HL-60 (cell line): ENCODE measurements at regions not wholly inside any gene's neighbourhood (a gene's known extent, or its start where the extent isn't known, plus 50 kb on each side); places are given as distances from the start of the nearest gene placed in this dataset.

ENCODE experiments used
- DNase-seq, 2 experiments: peaks; one replicate each; pipeline ENCODE4 v3.0.0-alpha.2; 2010 to 2020; ENCODE audit warnings: low read depth in 1 of 2, low spot score in 1 of 2
- H3K27ac ChIP-seq: fragments of 250-450 bp; sonication (Bioruptor Pico); replicated peaks from 2 replicates; pipeline ENCODE4 v1.5.1; 2020; ENCODE audit warnings: mild to moderate bottlenecking, moderate library complexity
- H3K27me3 ChIP-seq: fragments of 250-450 bp; sonication (Bioruptor Pico); 2 replicates; pipeline ENCODE4 v1.5.1; 2021; ENCODE audit warnings: mild to moderate bottlenecking, moderate library complexity; ENCODE audit not compliant: insufficient read depth, poor library complexity, severe bottlenecking
- H3K4me3 ChIP-seq: replicated peaks from 2 replicates; pipeline ENCODE4 v1.5.1; 2011; ENCODE audit warnings: mild to moderate bottlenecking, control low read depth, low read length; ENCODE audit not compliant: insufficient read depth
- CTCF ChIP-seq: IDR thresholded peaks from one replicate; pipeline ENCODE4 v1.5.1; 2011; ENCODE audit warnings: low read length, control low read depth, inconsistent platforms; ENCODE audit not compliant: insufficient read depth
- GABPA ChIP-seq: IDR thresholded peaks from 2 replicates; pipeline ENCODE4 v1.6.1; 2012; ENCODE audit warnings: low read depth
- POLR2AphosphoS5 ChIP-seq: IDR thresholded peaks from 2 replicates; pipeline ENCODE4 v1.6.1; 2012; ENCODE audit warnings: low read depth
- REST ChIP-seq: IDR thresholded peaks from 2 replicates; pipeline ENCODE4 v1.6.1; 2012; ENCODE audit warnings: low read depth; ENCODE audit not compliant: insufficient replicate concordance
- SPI1 ChIP-seq: IDR thresholded peaks from 2 replicates; pipeline ENCODE4 v1.6.1; 2012; ENCODE audit warnings: low read depth, mild to moderate bottlenecking, borderline replicate concordance

- no peak overlapping the region for H3K27ac ChIP-seq
- TF ChIP-seq REST (no peak), SPI1 (no peak), POLR2AphosphoS5 (no peak), CTCF (no peak), GABPA (no peak)
Observed at GRCh38 chr19:30320466-30320865, 51.7 kb upstream of the ZNF536 start.

GRCh38 chr19:30320916-30321315, 51.3 kb upstream of the ZNF536 start:
- Histone ChIP-seq H3K27ac (no peak overlapping the region), H3K4me3 (no peak overlapping the region), H3K27me3 (no peaks in the 10 kb centered on the region)
- no peak for TF ChIP-seq SPI1
- TF ChIP-seq GABPA, result no peak
- TF ChIP-seq CTCF, result no peak
- no peak for TF ChIP-seq POLR2AphosphoS5
- no peak for TF ChIP-seq REST
- DNase-seq, result no peak

More at GRCh38 chr19:30320466-30320865, 51.7 kb upstream of the ZNF536 start:
- DNase-seq, result no peak
- H3K27me3 ChIP-seq, result no peaks in the 10 kb centered on the region
- H3K4me3 ChIP-seq, result no peak overlapping the region
